GM12892 (cell line): ENCODE measurements at regions not wholly inside any gene's neighbourhood (a gene's known extent, or its start where the extent isn't known, plus 50 kb on each side); places are given as distances from the start of the nearest gene placed in this dataset.

Experiments
- POLR2A ChIP-seq: IDR thresholded peaks from 2 replicates; pipeline ENCODE4 v1.6.1; 2011; ENCODE audit warnings: low read depth, low read length, control low read depth
- POLR2AphosphoS5 ChIP-seq: IDR thresholded peaks from 2 replicates; pipeline ENCODE4 v1.6.1; 2011; ENCODE audit warnings: low read depth, low read length, control low read depth

GRCh38 chr1:239995281-239995680, 96.4 kb upstream of the FMN2 start:
- TF ChIP-seq POLR2AphosphoS5: no peak
- TF ChIP-seq POLR2A: no peak
